H1 (cell line): ENCODE measurements at regions not wholly inside any gene's neighbourhood (a gene's known extent, or its start where the extent isn't known, plus 50 kb on each side); places are given as distances from the start of the nearest gene placed in this dataset.

ENCODE experiments used
- CTCF ChIA-PET: fragments of 300-600 bp; sonication (Branson Sonifier 250); formaldehyde crosslinking; loops from one replicate; lab custom pipeline; 2021; ENCODE audit not compliant: partially characterized antibody; lab: Charles Lee
- POLR2A ChIA-PET: fragments of 300-600 bp; sonication (Branson Sonifier 250); formaldehyde crosslinking; loops from one replicate; lab custom pipeline; 2021; ENCODE audit warnings: inconsistent platforms; ENCODE audit not compliant: partially characterized antibody; lab: Charles Lee
- DNase-seq, 2 experiments: peaks; one replicate each; pipeline versions ENCODE4 v3.0.0 to v3.0.0-alpha.2; 2010 to 2022; ENCODE audit warnings: low spot score in 2 of 2, low read depth in 1 of 2, mixed read lengths in 1 of 2
- FAIRE-seq: peaks from 2 replicates; lab custom pipeline; 2011; peaks lifted over from hg19 to GRCh38; lab: Jason Lieb, UNC
- H2AFZ ChIP-seq: 2 replicates; pipeline ENCODE4 v1.8.1; 2012; ENCODE audit warnings: low read length, inconsistent platforms
- H2AK5ac ChIP-seq: 2 replicates; pipeline ENCODE4 v1.6.1; 2013; ENCODE audit warnings: low read depth, low read length
- H2BK120ac ChIP-seq: replicated peaks from 2 replicates; pipeline ENCODE3; 2013; ENCODE audit warnings: low read depth, low read length, inconsistent platforms
- H2BK12ac ChIP-seq: 2 replicates; pipeline ENCODE4 v1.6.1; 2013; ENCODE audit warnings: low read depth, low read length
- H2BK15ac ChIP-seq: 2 replicates; pipeline ENCODE4 v1.6.1; 2013; ENCODE audit warnings: low read length
- H2BK20ac ChIP-seq: 2 replicates; pipeline ENCODE4 v1.6.1; 2013; ENCODE audit warnings: low read length
- H2BK5ac ChIP-seq: 2 replicates; pipeline ENCODE4 v1.6.1; 2013; ENCODE audit warnings: low read depth, low read length
- H3K14ac ChIP-seq: 2 replicates; pipeline ENCODE4 v1.6.1; 2013; ENCODE audit warnings: inconsistent platforms; ENCODE audit not compliant: insufficient read length
- H3K18ac ChIP-seq: 2 replicates; pipeline ENCODE4 v1.6.1; 2013; ENCODE audit warnings: low read length; ENCODE audit errors: extremely low read depth
- H3K23ac ChIP-seq: 2 replicates; pipeline ENCODE4 v1.6.1; 2013; ENCODE audit warnings: inconsistent platforms; ENCODE audit not compliant: insufficient read length
- H3K23me2 ChIP-seq: 2 replicates; pipeline ENCODE4 v1.6.1; 2013; ENCODE audit warnings: low read depth, low read length
- H3K27ac ChIP-seq: 2 replicates; pipeline ENCODE4 v1.6.1; 2011; ENCODE audit warnings: low read depth, low read length, inconsistent platforms
- H3K27me3 ChIP-seq, 4 experiments: replicated peaks in 1 of 4; 1 replicate in 1 of 4; 2 replicates in 3 of 4; pipeline versions ENCODE4 v1.6.1 to v1.8.1; 2011 to 2013; ENCODE audit warnings: low read length in 3 of 4, mild to moderate bottlenecking in 3 of 4, inconsistent platforms in 2 of 4, mixed read lengths in 2 of 4, moderate library complexity in 1 of 4; ENCODE audit not compliant: control insufficient read depth in 3 of 4, insufficient read depth in 3 of 4; ENCODE audit errors: extremely low read depth in 1 of 4
- H3K36me3 ChIP-seq, 4 experiments: 2 replicates each; pipeline versions ENCODE4 v1.6.1 to v1.8.1; 2011 to 2013; ENCODE audit warnings: mild to moderate bottlenecking in 4 of 4, low read length in 3 of 4, moderate library complexity in 2 of 4, control low read depth in 1 of 4, inconsistent platforms in 1 of 4; ENCODE audit not compliant: insufficient read depth in 4 of 4, control insufficient read depth in 2 of 4
- H3K4ac ChIP-seq: replicated peaks from 2 replicates; pipeline ENCODE3; 2013; ENCODE audit warnings: low read length, low read depth, mixed read lengths, inconsistent platforms; ENCODE audit not compliant: insufficient read length
- H3K4me1 ChIP-seq, 4 experiments: replicated peaks in 1 of 4; 1 replicate in 1 of 4; 2 replicates in 3 of 4; pipeline versions ENCODE4 v1.6.1 to v1.8.1; 2011 to 2013; ENCODE audit warnings: low read length in 3 of 4, inconsistent platforms in 2 of 4, mixed read lengths in 1 of 4; ENCODE audit not compliant: insufficient read depth in 4 of 4, control insufficient read depth in 3 of 4
- H3K4me2 ChIP-seq, 2 experiments: 2 replicates each; pipeline versions ENCODE4 v1.6.1 to v1.8.1; 2011 to 2013; ENCODE audit warnings: low read depth in 2 of 2, low read length in 2 of 2, control low read depth in 1 of 2, inconsistent platforms in 1 of 2, mild to moderate bottlenecking in 1 of 2; ENCODE audit not compliant: insufficient read depth in 1 of 2
- H3K4me3 ChIP-seq, 4 experiments: fragments of 200-600, 300-600 bp in 1 of 4; sonication (generic), shearing (Covaris generic), sonication (Bioruptor Twin) in 1 of 4; 2 replicates each; pipeline versions ENCODE4 v1.5.1 to v1.8.1; 2011 to 2016; ENCODE audit warnings: low read length in 4 of 4, low read depth in 3 of 4, control low read depth in 2 of 4, inconsistent platforms in 2 of 4, mild to moderate bottlenecking in 2 of 4, mixed read lengths in 1 of 4, moderate library complexity in 1 of 4; ENCODE audit not compliant: insufficient read depth in 2 of 4; ENCODE audit errors: extremely low read depth in 1 of 4
- H3K56ac ChIP-seq: replicated peaks from 2 replicates; pipeline ENCODE3; 2013; ENCODE audit warnings: low read depth, mild to moderate bottlenecking, mixed read lengths, low read length, inconsistent platforms; ENCODE audit not compliant: insufficient read length
- H3K79me1 ChIP-seq: 2 replicates; pipeline ENCODE4 v1.6.1; 2013; ENCODE audit warnings: low read depth, low read length, control low read depth
- H3K79me2 ChIP-seq, 2 experiments: 2 replicates each; pipeline versions ENCODE4 v1.6.1 to v1.8.1; 2012 to 2013; ENCODE audit warnings: low read length in 2 of 2, mild to moderate bottlenecking in 2 of 2, inconsistent platforms in 1 of 2; ENCODE audit not compliant: insufficient read depth in 2 of 2, control insufficient read depth in 1 of 2
- H3K9ac ChIP-seq, 4 experiments: replicated peaks in 1 of 4; 1 replicate in 1 of 4; 2 replicates in 3 of 4; pipeline versions ENCODE4 v1.6.1 to v1.8.1; 2011 to 2013; ENCODE audit warnings: low read depth in 3 of 4, low read length in 3 of 4, control low read depth in 2 of 4, mild to moderate bottlenecking in 2 of 4, moderate library complexity in 2 of 4, inconsistent platforms in 1 of 4; ENCODE audit errors: extremely low read depth in 1 of 4
- H3K9me3 ChIP-seq, 2 experiments: 2 replicates each; pipeline versions ENCODE4 v1.6.1 to v1.8.1; 2012 to 2013; ENCODE audit warnings: mild to moderate bottlenecking in 2 of 2, moderate library complexity in 2 of 2, control low read depth in 1 of 2, inconsistent platforms in 1 of 2, low read depth in 1 of 2, low read length in 1 of 2, mixed read lengths in 1 of 2; ENCODE audit not compliant: insufficient read depth in 2 of 2
- H4K20me1 ChIP-seq, 2 experiments: replicated peaks in 1 of 2; 2 replicates each; pipeline versions ENCODE3 to v1.8.1; 2011 to 2013; ENCODE audit warnings: inconsistent platforms in 2 of 2, low read length in 2 of 2, mild to moderate bottlenecking in 1 of 2; ENCODE audit not compliant: insufficient read depth in 2 of 2, control insufficient read depth in 1 of 2
- H4K5ac ChIP-seq: 2 replicates; pipeline ENCODE4 v1.6.1; 2013; ENCODE audit warnings: low read length, low read depth, mixed read lengths, inconsistent platforms; ENCODE audit not compliant: insufficient read length
- H4K8ac ChIP-seq: 2 replicates; pipeline ENCODE4 v1.8.0; 2013; ENCODE audit warnings: mild to moderate bottlenecking, moderate library complexity, low read length, inconsistent platforms; ENCODE audit not compliant: insufficient read depth; ENCODE audit errors: extremely low read depth
- H4K91ac ChIP-seq: replicated peaks from 2 replicates; pipeline ENCODE3; 2013; ENCODE audit warnings: low read length, mixed read lengths, inconsistent platforms; ENCODE audit not compliant: insufficient read length
- EP300 ChIP-seq, 2 experiments: IDR thresholded peaks; 1 replicate in 1 of 2; 2 replicates in 1 of 2; pipeline ENCODE4 v1.6.1; 2011 to 2012; ENCODE audit warnings: low read depth in 2 of 2, low read length in 2 of 2, mild to moderate bottlenecking in 2 of 2, borderline replicate concordance in 1 of 2, inconsistent platforms in 1 of 2, moderate library complexity in 1 of 2
- JUN ChIP-seq: IDR thresholded peaks from 2 replicates; pipeline ENCODE4 v1.6.1; 2011; ENCODE audit warnings: low read depth, mild to moderate bottlenecking, improper control_type of control experiment, low read length
- WGBS, 2 experiments: shearing (Covaris generic) in 1 of 2; methylation state at CpG; one replicate each; pipeline versions ENCODE4 v1.1.6 to v1.1.7; 2013 to 2015; ENCODE audit warnings: low lambda C conversion rate in 2 of 2, mixed read lengths in 2 of 2, inconsistent platforms in 1 of 2, low coverage in 1 of 2, missing lambda C conversion rate in 1 of 2; ENCODE audit not compliant: insufficient replicate concordance in 2 of 2, insufficient coverage in 1 of 2, insufficient read length in 1 of 2; ENCODE audit errors: extremely low coverage in 1 of 2, missing lambda C conversion rate in 1 of 2; 5-methylcytosine and 5-hydroxymethylcytosine counted together

- Histone ChIP-seq H3K56ac (no peak overlapping the region), H3K9ac (no peak overlapping the region), H2BK120ac (no peak overlapping the region), H2AFZ (no peak overlapping the region), H2BK15ac (no peak overlapping the region), H4K91ac (no peak overlapping the region), H2BK12ac (no peak overlapping the region), H3K4me3 (no peak overlapping the region), H3K27me3 (no peaks in the 10 kb centered on the region), H3K4me1 (no peaks in the 10 kb centered on the region), H4K20me1 (no peaks in the 10 kb centered on the region), H4K5ac (no peak overlapping the region), H3K14ac (no peak overlapping the region), H2BK20ac (no peak overlapping the region), H3K36me3 (no peaks in the 10 kb centered on the region), H3K4ac (no peak overlapping the region), H3K4me2 (no peak overlapping the region), H3K9me3 (no peaks in the 10 kb centered on the region), H2AK5ac (no peak overlapping the region), H3K79me1 (no peaks in the 10 kb centered on the region), H3K23ac (no peak overlapping the region), H3K23me2 (no peaks in the 10 kb centered on the region), H2BK5ac (no peak overlapping the region), H3K18ac (no peak overlapping the region), H3K27ac (no peak overlapping the region), H4K8ac (no peak overlapping the region), H3K79me2 (no peaks in the 10 kb centered on the region)
- WGBS, 2 experiments, result 93% methylated on average over 4 of the region's 4 CpGs; no CpG with 5 or more reads in 1 of the 2 experiments
- POLR2A ChIA-PET, result no interaction called here
- TF ChIP-seq EP300 (IDR thresholded peaks at IDR 0.05; ENCODE audit: borderline replicate concordance in 1 of 2, low read depth in 2 of 2, low read length in 2 of 2) (no peak), JUN (no peak)
- CTCF ChIA-PET, result interaction anchor here (0.8 to 1.1 kb wide), 2 partner anchors 19 to 24 kb away, joined by 3 read pairs; no protein-coding TSS in a partner anchor
- DNase-seq, result no peak
- no peak for FAIRE-seq
Observed at GRCh38 chr10:10326116-10326515, 691.6 kb upstream of the CELF2 start.
